ENCODE measurements at regions not wholly inside any gene's neighbourhood (a gene's known extent, or its start where the extent isn't known, plus 50 kb on each side); places are given as distances from the start of the nearest gene placed in this dataset.

DNA sequence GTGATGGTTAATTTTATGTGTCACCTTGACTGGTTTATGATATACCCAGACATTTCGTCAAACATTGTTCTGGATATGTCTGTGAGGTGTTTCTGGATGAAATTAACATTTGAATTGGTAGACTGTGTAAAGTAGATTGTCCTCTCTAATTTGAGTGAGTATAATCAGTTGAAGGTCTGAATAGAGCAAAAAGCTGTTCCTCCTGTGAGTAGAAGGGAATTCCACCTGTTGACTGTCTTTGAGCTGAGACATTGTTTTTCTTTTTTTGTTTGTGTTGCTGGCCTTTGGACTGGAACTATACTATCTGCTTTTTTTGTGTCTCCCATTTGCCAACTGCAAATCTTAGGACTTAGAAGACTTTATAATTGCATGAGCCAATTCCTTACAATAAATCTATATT, 920.9 kb upstream of the LRFN5 start:
- TF ChIP-seq TCF7L2 (IDR thresholded peaks at IDR 0.05; ENCODE audit: low read depth, low read length) (no peak), ZNF614 (CRISPR knock-in tag; IDR thresholded peaks at IDR 0.05; ENCODE audit: borderline replicate concordance) (no peak), ZNF75D (CRISPR knock-in tag; IDR thresholded peaks at IDR 0.05; ENCODE audit: borderline replicate concordance) (no peak), DMTF1 (CRISPR knock-in tag; IDR thresholded peaks at IDR 0.05) (no peak), ZNF260 (CRISPR knock-in tag; IDR thresholded peaks at IDR 0.05; ENCODE audit: borderline replicate concordance, low read depth) (no peak), ZNF354B (CRISPR knock-in tag; IDR thresholded peaks at IDR 0.05) (no peak), NFE2 (CRISPR knock-in tag; IDR thresholded peaks at IDR 0.05) (no peak), SUZ12 (IDR thresholded peaks at IDR 0.05; ENCODE audit: low read depth, low read length) (no peak)
- intact Hi-C loops (cut with micrococcal nuclease; ENCODE audit: unreplicated experiment) = loop anchor here (5.0 kb wide), 1 partner anchor 1353 kb away; no protein-coding TSS in a partner anchor
- ChIA-PET POLR2A (no interaction called here), CTCF (ENCODE audit: low intra/inter-chr PET ratio, low total read pairs) (no interaction called here)
- Histone ChIP-seq H3K27ac (ENCODE audit: extremely low read length, insufficient read depth, low read length) (no peak overlapping the region), H3K4me3 (replicated peaks in 1 of 3; ENCODE audit: insufficient read depth in 1 of 3, low read depth in 2 of 3, low read length in 3 of 3) (no peak overlapping the region), H3K27me3 (ENCODE audit: control insufficient read depth in 1 of 2, insufficient read depth in 2 of 2, low read length in 2 of 2) (no peaks in the 10 kb centered on the region), H3K36me3 (replicated peaks in 1 of 2; ENCODE audit: control insufficient read depth in 1 of 2, insufficient read depth in 2 of 2, low read length in 2 of 2) (no peaks in the 10 kb centered on the region), H3K4me2 (ENCODE audit: low read depth, low read length) (no peak overlapping the region), H2AFZ (ENCODE audit: low read length) (no peak overlapping the region), H3K79me2 (ENCODE audit: insufficient read depth, low read length) (no peaks in the 10 kb centered on the region), H3K9me3 (ENCODE audit: low read length) (peaks cover 77% of the 10 kb centered on the region), H3K4me1 (ENCODE audit: insufficient read depth, low read length) (no peaks in the 10 kb centered on the region), H3K9ac (ENCODE audit: insufficient read depth, low read depth, low read length) (no peak overlapping the region), H4K20me1 (ENCODE audit: insufficient read depth, low read length) (no peaks in the 10 kb centered on the region)
- no peak for FAIRE-seq
- DNase-seq (ENCODE audit: low spot score) = no peak
- no TSS peak for BruUV-seq (replicated peaks)
- in situ Hi-C loops (cut with HindIII; ENCODE audit: extremely low pct_ligation_motif_present, low pct_unique_long_range_greater_than_20kb) = no loop called here
- WGBS (ENCODE audit: low lambda C conversion rate) = 1% methylated on average over 1 of the region's 1 CpG
- no peak for ATAC-seq

DNA sequence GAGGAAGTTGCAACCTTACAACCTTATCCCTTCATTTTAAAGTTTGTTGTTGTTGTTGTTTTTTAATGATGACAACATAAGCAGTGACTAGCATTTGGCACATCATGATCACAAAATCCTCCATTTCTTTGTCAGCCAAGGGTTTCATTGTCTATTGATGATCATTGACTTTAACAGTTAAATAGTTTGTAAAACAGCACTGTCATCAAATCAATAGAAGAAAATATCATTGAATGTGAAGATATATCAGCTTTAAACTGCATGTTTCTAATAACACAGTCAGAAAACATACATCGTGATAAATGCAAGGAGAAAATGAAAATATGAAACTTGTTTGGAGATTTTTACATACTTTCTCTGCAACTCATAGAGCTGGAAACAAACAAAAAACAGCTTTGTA, 922.3 kb upstream of the LRFN5 start:
- intact Hi-C loops (cut with micrococcal nuclease; ENCODE audit: unreplicated experiment) = no loop called here
- Histone ChIP-seq H3K9ac (ENCODE audit: insufficient read depth, low read depth, low read length) (no peak overlapping the region), H3K79me2 (ENCODE audit: insufficient read depth, low read length) (no peaks in the 10 kb centered on the region), H3K9me3 (ENCODE audit: low read length) (peaks cover 79% of the 10 kb centered on the region), H4K20me1 (ENCODE audit: insufficient read depth, low read length) (no peaks in the 10 kb centered on the region), H3K4me1 (ENCODE audit: insufficient read depth, low read length) (no peaks in the 10 kb centered on the region), H3K36me3 (replicated peaks in 1 of 2; ENCODE audit: control insufficient read depth in 1 of 2, insufficient read depth in 2 of 2, low read length in 2 of 2) (no peaks in the 10 kb centered on the region), H3K4me3 (replicated peaks in 1 of 3; ENCODE audit: insufficient read depth in 1 of 3, low read depth in 2 of 3, low read length in 3 of 3) (no peak overlapping the region), H3K4me2 (ENCODE audit: low read depth, low read length) (no peak overlapping the region), H3K27me3 (ENCODE audit: control insufficient read depth in 1 of 2, insufficient read depth in 2 of 2, low read length in 2 of 2) (no peaks in the 10 kb centered on the region), H3K27ac (ENCODE audit: extremely low read length, insufficient read depth, low read length) (no peak overlapping the region), H2AFZ (ENCODE audit: low read length) (no peak overlapping the region)
- peak; percentile 56; the same call in 1 of the 2 replicates for TF ChIP-seq CREB1 (IDR thresholded peaks at IDR 0.05)
- TF ChIP-seq CREB1 (CRISPR knock-in tag; IDR thresholded peaks at IDR 0.05) = no peak
- TF ChIP-seq MAFF (IDR thresholded peaks at IDR 0.05; ENCODE audit: low read depth, low read length) = peak; percentile 78
- TF ChIP-seq MAFK (conservative IDR thresholded peaks at IDR 0.05 in 1 of 2, IDR thresholded peaks at IDR 0.05 in 1 of 2; ENCODE audit: low read length in 2 of 2) = peak; percentile 73 to 86
- TF ChIP-seq ZNF7 (CRISPR knock-in tag; IDR thresholded peaks at IDR 0.05) = no peak
- TF ChIP-seq ZNF576 (CRISPR knock-in tag; IDR thresholded peaks at IDR 0.05) = no peak
- in situ Hi-C loops (cut with HindIII; ENCODE audit: extremely low pct_ligation_motif_present, low pct_unique_long_range_greater_than_20kb) = no loop called here
- ChIA-PET POLR2A (no interaction called here), CTCF (ENCODE audit: low intra/inter-chr PET ratio, low total read pairs) (no interaction called here)
- BruUV-seq (replicated peaks) = no TSS peak
- ATAC-seq (no peak), FAIRE-seq (no peak), DNase-seq (ENCODE audit: low spot score) (no peak)
- WGBS (ENCODE audit: low lambda C conversion rate) = 2% methylated on average over 1 of the region's 1 CpG

Data from HepG2 (cell line).